ENCODE measurements at regions not wholly inside any gene's neighbourhood (a gene's known extent, or its start where the extent isn't known, plus 50 kb on each side); places are given as distances from the start of the nearest gene placed in this dataset.

DNA sequence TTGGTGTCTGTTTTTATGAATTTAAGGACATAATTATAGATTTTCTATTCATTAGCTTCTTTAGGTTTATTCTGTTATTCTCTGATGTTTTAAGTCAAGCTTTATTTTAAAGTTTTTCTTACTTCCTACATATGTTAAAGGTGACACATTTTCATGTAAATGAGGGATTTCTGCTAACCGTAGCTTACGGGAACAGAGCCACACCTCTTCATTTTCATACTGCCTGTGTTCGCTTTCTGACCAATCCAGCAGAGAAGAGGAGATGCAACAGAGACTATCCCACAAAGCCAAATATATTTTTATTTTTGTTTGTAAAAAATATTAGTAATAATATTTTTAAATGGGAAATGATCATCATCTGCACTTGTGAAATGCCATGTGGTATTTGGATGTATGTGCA is 774.1 kb downstream of the BRD1 start:
- DNase-seq (ENCODE audit: low read depth in 2 of 2): no peak

DNA sequence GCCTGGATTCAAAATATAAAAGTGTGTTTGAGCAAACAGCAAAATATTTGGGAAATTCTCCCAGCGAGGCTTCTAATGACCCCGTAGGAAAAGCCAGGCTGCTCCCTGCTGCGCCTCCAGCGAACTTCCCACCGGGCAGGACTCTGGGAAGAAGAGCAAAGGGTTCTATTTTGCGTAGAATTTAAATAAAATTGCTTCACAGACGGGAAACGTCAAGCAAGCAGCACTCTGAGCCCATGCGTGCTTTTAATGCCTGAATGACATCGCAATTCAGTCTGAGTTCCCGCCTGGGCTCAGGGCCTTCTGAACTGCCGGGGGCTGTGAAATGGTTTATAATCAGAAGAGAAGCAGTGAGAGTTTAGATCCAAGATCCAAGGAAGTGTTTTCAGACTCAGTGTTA is 775.1 kb downstream of the BRD1 start:
- DNase-seq (ENCODE audit: low read depth in 2 of 2): no peak

DNA sequence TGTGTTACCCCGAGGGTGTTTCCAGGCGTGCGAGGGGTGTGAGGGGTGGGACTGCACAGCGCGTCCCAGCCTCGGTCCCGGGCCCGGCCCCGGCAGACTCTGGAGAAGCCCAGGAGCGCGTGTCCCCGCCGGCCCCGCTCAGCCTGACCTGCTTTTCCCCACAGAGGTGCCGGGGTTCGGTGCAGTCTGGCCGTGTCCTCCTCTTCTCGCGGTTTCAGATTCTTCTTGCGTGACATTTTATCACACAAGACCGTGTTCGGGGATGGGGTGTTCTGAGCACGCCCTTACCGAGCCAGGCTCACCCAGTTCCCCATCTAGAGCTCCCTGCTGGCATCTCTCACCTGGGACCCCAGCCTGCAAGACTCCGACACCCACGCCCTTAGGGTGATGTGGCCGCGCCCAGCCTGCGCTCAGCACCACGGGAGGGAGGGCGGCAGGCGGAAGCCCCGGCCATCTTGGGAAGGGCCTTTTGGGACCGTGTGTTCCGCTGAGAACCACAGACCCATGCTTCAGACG is 775.6 kb downstream of the BRD1 start:
- no peak for DNase-seq (ENCODE audit: low read depth in 2 of 2)

DNA sequence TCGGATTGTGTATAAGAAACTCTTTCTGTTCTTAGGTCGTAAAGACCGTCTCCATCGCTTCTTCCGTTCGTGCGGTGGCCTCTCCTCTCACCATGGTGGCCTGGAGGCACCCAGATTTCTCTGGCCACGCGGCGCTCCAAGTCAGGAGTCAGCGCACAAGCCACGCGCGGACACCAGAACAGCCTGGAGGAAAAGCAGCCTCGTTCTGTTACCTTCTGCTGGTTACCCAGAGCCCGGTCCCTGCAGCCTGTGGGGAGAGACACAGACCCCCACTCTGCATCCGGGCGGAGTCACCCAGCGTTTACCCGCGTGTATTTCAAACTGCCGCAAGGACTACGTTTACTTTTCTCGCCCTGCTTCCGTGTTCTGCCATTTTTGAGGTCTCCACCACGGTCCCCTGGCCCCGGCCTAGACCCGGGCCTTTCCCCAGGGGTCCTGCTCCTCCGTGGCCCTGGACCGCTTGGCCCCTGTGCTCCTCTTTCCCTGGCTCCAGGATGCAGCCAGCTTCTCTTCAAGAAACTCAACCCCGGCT is 776.1 kb downstream of the BRD1 start:
- DNase-seq (ENCODE audit: low read depth in 2 of 2): no peak

DNA sequence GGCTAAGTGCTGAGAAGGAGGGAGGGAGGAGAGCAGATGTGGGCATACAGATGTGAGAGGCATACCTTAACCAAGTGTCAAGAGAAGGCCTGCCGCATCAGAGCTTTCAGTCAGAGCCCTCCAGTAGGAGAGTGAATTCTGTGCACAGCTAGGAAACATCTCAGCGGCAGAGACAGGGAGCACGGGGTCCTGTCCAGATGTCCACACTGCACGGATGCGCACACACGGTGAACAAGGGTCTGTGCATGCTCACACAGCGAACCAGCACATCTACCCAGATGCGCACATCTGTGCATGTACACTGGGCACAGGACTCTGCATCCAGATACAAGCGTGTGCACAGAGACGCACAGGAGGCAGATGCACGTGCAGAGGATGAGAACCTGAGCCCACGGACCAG is 778.0 kb downstream of the BRD1 start:
- DNase-seq (ENCODE audit: low read depth in 2 of 2): no peak

DNA sequence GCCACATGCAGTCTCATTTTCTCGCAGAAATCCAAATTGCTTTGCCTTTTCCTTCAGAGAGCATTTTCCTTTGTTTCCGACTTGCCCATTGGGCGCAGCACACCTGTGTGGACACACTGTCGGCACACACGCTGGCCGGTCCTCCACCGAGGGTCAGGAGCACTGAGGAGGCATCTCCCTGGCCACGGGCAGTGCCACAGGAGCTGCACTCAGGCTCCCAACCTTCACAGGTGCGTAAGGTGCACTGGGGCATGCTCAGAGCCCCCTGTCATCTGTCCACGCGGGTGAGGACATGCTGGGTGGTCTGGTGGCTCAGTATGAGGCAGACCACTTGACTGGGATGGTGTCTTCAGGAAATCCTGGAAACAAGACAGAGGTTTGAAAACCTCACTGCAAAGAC is 779.1 kb downstream of the BRD1 start:
- DNase-seq (ENCODE audit: low read depth in 2 of 2): no peak

DNA sequence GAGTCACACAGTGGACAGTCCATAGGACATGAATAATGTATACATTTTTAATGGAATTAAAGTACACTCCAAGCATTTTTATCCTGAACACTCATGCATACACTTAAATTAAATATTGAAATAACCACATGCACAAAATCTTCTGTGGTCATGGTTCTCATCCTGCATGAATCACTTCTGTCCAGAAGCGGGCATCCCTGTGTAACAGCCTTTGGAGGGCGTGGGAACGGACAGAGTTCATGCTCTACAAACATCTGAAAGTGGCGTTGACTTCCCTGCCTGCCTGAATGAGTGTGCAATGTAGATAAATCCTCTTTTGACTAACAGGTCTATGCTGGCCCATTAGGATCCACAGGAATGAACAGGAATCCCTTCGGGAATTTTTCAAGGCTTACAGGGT is 780.2 kb downstream of the BRD1 start:
- DNase-seq (ENCODE audit: low read depth in 2 of 2): no peak

DNA sequence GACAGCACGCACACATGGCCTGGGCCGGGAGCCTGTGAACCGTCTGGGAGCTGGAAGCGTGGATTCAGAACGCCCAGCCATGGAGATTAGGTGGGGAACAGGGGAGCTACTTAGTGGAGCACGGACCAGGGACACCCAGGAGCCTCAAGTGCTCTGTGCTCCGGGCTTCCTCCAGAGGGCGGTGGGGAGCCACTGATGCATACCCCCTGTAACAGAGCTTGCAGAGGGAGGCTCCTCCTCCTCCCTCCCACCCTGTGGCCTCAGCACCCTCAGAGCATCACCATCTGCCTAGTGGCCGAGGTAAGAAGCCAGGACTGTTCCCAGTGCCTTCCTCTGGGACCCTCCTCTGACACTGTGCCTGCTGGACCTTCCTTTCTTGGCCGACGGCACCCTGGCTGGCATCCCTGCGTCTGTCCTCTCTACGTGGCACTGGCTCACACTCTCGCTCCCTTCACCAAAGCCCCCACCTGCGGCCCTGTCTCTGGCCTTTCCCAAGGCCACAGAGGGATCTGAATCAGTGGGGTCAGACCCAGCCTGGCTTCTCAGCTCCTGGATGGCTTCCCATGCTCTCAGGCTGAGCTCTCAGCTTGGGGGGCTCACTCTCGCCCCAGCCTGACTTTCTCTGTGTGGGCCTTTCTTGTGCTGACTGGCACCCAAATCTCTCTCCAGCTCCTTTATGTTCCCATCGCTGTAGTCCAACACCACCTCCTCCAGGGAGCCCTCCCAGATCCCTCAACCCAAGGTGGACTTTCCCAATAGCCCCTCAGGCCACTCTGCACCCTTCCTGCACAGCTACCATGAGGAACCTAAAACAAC is 780.9 kb downstream of the BRD1 start:
- no peak for DNase-seq (ENCODE audit: low read depth in 2 of 2)

DNA sequence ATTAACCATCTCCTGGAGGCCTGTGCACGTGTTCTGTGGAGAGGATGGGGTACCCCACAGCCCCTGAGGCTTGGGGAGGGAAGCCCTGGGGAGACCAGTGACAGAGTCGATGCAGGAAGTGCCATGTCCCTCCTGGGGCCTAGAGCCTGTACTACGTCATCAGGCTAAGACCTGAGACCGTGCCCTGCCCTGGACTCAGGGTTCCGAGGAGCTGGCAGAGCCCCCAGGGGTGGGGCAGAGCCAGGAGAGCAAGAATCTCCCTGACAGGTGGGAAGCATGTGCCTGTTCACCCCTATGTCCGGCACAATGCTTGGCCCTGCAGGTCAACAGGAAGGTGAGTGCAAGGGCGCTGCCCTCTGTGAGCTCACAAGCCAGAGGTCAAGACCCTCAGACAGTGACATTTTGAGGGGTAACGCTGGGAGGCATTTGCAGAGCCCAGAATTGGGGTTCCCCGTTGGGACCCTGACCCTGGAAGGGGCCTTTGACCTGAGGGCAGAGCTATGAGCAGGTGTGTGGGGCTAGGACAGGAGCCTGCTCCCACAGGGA is 781.6 kb downstream of the BRD1 start:
- no peak for DNase-seq (ENCODE audit: low read depth in 2 of 2)

DNA sequence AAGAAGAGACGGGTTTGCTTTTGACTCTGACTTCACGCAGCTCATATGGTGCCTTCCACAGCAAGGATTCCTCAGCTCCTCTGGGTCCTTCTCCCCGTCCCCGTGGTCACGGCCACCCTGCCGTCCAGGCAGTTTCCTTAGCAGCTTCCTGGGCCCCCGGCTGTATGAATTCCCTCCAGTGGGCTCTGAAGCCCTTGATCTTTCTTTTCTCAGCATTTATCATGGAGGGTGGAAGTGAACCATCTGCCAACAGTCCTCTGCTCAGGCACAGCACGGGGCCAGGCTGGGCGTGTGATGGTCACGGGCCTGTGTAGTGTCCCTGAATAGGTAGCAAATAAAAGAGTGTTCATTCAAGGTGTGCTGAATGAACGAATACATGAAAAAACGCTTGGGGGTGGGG is 782.4 kb downstream of the BRD1 start:
- DNase-seq (ENCODE audit: low read depth in 2 of 2): no peak

DNA sequence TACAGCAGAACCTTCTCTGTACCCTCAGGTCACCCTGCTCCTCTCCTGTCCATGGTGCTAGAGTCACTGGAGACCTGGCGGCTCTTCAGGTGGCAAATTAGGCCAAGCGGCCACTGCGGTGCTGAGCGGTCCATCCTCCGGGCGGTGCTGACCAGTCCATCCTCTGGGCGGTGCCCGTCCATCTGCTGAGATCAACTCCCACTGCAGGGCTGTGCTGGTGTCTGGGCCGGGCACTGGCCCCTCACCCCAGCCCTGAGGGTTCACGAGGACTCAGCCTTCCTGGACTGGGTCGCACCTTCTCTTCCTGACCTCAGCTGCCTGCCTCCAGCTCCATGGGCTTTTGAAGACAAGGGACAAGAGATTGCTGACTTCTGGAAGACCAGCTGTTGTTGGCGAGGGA is 782.9 kb downstream of the BRD1 start:
- no peak for DNase-seq (ENCODE audit: low read depth in 2 of 2)

DNA sequence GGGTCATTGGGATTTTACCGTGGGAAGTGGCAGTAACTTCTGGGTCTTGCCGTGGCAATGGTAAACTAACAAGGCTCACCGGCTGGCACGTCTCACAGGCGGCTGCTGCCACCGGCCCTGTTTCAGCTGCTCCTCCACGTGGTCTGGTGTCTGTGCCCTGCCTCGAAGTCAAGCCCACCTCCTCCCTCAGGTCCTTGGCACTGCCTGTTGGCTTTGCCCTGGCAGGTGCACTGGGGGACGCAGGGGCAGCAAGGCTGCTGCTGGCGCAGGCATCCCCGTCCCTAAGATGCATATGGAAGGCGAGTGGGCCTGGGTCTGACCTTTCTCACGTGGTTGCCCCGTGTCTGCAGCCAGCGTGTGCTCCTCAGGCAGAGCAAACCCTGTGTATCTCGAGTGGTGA is 783.6 kb downstream of the BRD1 start:
- no peak for DNase-seq (ENCODE audit: low read depth in 2 of 2)

DNA sequence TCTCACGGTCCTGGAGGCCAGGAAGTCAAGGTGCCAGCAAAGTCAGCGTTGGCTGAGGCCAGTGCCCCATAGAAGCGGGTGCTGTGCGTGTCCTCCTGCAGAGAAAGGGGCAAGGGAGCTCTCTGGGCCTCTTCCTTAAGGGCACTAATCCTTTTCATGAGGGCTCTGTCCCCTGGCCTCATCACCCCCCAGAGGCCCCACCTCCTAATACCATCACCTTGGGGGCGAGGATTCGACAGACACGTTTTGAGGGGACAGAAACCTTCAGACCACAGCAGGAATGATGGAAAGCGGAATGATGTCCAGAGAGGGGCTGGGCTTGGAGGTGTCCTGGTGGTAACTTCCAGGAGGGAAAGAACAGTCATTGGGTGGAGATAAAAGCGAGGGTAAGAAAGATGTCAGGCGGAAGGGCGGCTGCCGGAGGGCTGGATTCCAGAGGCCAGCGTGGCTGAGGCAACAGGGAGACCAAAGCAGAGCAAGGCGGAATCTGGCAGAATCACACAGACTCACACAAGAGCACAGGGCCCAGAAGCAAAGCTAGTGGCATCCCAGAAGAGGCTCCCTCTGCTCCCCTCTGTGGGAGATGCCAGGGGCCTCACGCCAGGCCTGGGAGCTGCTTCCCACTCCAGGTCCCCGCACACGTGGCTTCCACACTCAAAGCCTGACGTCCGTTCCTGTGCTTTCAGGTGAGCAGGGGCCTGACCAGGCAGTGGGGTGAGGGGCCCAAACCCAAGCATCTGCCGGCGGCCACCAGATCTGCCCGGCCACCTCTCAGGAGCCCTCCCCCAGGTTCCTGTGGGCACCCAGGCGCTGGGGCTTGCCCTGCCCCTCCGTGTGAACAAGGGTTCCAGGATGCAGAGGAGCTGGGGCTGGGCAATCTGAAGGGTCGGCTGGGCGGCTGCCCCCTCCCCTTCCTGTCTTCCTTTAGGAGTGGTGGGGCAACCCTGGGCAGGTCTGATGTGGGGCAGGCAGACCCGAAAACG is 784.5 kb downstream of the BRD1 start:
- DNase-seq (ENCODE audit: low read depth in 2 of 2): no peak

DNA sequence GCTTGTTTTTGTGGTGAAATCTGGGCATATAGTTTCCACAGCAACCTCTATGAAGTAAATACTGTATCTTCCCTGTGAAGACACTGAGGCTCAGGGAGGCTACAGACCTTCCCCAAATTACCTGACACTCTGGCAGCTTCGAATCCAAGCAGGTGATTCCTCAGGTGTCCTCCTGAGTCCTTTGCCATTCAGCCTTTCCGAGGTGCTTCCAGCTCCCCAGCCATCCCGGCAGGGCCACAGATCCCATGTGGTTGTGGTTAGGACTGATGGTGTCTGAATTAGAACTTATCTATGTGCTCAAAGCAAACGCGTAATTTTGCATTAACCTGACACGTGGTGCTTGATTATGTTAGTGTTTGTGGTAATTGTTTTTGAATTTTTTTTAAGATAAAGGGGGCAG is 785.6 kb downstream of the BRD1 start:
- no peak for DNase-seq (ENCODE audit: low read depth in 2 of 2)

DNA sequence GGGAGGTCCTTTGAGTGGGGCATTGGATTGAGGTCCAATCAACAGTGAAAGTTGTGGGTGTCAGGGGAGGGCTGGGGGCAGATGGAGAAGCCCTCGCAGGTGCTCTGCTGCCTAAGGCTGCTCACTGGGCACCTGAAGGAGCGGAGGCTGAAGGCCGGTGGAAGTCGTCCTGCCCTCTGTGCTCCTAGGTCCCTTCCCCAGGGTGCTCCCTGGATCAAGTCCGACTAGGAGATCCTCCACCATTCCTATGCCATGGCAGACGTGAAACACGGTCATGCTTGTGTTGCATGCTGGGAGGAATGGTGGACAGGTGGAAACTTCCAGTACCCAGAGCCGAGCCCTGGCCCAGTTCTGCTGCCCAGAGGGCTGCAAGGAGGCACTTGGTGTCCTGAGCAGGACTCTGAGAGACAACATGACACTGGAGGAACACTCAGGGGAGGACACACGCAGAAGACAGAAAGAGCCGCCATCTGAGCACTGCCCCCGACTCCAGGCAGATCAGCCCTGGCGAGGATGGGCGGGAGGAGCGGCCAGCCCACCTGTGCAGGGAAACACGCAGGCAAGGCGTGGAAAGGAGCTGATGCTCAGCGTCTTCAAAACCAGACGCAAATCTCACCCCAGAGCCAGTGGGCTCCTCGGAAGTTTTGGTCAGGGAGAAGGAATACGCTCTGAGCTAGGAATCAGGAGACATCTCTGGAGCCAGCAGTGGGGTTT is 786.8 kb downstream of the BRD1 start:
- no peak for DNase-seq (ENCODE audit: low read depth in 2 of 2)

DNA sequence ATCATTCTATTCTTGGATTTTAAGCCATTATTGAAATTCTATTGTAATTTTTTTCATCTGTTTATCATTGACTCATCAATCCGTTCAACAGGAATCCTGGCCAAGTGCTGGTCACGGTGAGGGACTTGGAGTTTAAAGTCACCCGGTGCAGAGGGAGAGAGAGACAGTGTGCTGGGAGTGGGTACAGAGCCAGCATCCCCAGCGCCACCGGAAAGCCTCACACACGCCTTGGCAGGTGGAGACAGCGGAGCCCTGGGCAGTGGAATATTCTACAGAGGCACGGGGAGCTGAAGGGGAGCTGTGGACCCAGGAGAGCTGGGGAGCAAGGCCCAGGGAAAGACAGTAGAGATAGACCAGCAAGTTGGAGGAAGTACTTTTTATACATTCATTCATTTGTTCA is 787.6 kb downstream of the BRD1 start:
- DNase-seq (ENCODE audit: low read depth in 2 of 2): no peak

DNA sequence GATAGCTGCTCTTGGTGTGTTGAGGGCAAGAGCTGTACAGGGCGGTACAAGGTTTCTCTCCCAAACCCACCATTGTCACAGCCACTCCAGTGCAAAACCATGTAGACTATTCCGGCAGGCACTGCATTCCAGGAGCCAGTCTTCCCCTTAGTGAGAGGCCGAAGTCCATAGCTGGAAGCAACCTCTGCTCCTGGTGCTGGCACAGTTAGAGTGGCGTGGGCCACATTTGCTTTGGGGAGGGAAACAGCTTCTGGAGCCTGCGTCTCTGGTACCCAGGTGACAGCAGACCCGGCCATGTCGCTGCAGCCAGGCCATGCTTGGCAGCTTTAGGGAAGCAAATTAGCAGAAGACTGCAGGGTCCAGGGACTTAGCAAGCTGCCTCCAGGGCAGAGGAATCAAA is 788.0 kb downstream of the BRD1 start:
- no peak for DNase-seq (ENCODE audit: low read depth in 2 of 2)

DNA sequence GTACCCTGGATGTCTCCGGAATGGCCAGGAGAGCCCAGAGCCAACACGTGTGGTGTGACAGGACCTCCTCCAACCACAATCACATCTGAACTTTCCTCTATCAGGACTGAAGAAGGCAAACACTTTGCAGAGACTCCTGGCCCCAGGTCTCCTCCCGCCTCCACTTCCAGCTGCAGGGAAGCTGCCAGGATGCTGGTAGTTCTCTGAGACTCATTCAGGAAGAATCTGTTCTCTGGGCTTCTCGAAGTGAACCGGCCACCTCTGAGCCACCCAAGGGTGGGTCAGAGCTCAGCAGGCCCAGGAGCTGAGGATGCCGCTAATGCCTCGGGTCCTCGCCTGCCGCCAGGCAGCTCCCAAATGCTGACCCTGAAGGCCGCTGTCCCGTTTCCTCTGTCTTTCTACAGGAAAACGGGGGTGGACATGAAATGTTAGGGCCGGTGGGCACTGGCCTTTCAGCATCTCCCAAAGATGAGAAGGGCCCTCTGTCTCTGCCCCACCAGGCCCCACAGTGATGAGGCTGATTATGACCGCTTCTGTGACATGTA is 789.9 kb downstream of the BRD1 start:
- no peak for DNase-seq (ENCODE audit: low read depth in 2 of 2)

DNA sequence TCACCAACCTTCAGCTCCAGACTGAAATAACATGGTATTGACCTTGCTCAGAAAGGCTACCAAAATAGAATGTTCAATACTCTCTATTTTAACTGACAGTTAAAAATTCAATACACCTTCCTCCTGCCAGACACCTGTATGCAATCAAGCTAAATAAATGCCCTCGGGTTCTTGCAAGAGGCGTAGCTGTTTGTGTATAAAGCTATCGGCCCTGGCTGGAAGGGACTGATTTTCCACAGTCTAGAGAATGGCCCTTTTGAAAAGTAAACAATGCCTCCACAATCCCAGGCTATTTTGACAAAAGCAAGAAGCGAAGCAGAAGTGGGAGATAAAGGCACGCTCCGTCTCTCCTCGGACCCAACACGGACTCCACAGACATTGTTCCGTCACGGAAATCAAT is 791.2 kb downstream of the BRD1 start:
- no peak for DNase-seq (ENCODE audit: low read depth in 2 of 2)

DNA sequence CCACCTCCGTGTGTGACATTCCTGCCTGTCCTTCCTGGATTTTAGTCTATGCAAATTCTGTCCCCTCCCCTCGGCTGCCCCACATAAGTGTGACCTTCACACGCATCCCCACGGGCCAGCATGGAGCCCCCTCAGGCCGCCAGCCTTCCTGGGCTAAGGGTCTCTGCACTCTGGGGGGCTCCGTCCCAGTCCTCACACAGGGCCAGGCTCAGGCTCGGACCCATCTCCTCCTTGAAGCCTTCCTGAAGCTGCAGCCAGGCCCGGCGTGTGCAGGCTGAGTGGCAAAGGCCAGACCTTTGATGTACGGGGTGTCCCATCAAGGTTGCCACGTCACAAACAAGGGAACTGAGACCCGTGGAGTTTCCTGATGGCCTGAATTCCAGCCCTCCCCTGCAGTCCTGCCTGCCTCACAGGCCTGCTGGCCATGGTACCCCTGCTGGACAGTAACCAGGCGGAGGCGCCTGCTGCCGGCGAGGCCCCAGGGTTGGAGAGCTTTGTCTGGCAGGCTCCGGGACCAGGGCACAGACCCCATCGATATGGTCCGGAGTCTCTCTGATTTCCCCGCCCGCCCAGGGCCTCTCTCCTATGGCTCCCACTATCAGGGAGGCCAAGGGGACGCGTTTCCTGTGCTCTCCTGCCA is 791.7 kb downstream of the BRD1 start:
- no peak for DNase-seq (ENCODE audit: low read depth in 2 of 2)
